GM23338 (cell line): ENCODE measurements at regions not wholly inside any gene's neighbourhood (a gene's known extent, or its start where the extent isn't known, plus 50 kb on each side); places are given as distances from the start of the nearest gene placed in this dataset.

Source experiments
- ATAC-seq: fragments of 200-7000 bp; cut with Tn5 transposase; 3 replicates; pipeline ENCODE4 v1.9.1; 2020
- DNase-seq: peaks from one replicate; pipeline ENCODE4 v3.0.0-alpha.2; 2015; ENCODE audit warnings: low spot score
- H2AFZ ChIP-seq: fragments of 200-600 bp; sonication (generic); 2 replicates; pipeline ENCODE4 v1.8.0; 2016; ENCODE audit warnings: antibody characterized with exemption, mild to moderate bottlenecking, moderate library complexity
- H3F3A ChIP-seq: fragments of 200-600 bp; sonication (generic); replicated peaks from 2 replicates; pipeline ENCODE4 v1.8.0; 2017; ENCODE audit warnings: antibody characterized with exemption, mixed run types, low read depth
- H3K27ac ChIP-seq: fragments of 200-600 bp; sonication (generic); 2 replicates; pipeline ENCODE4 v1.6.1; 2016; ENCODE audit warnings: low read depth
- H3K27me3 ChIP-seq: fragments of 200-600 bp; sonication (generic); 2 replicates; pipeline ENCODE4 v1.8.0; 2016; ENCODE audit warnings: mild to moderate bottlenecking, mixed run types, moderate library complexity; ENCODE audit not compliant: insufficient read depth
- H3K36me3 ChIP-seq: fragments of 200-600 bp; sonication (generic); 2 replicates; pipeline ENCODE4 v1.8.0; 2016; ENCODE audit warnings: mild to moderate bottlenecking; ENCODE audit not compliant: insufficient read depth
- H3K4me1 ChIP-seq: fragments of 200-600 bp; sonication (generic); 2 replicates; pipeline ENCODE4 v1.8.0; 2016; ENCODE audit warnings: mild to moderate bottlenecking, moderate library complexity; ENCODE audit not compliant: insufficient read depth
- H3K4me2 ChIP-seq: fragments of 200-600 bp; sonication (generic); 2 replicates; pipeline ENCODE4 v1.7.1; 2017; ENCODE audit warnings: mixed run types
- H3K4me3 ChIP-seq: fragments of 200-600 bp; sonication (generic); 2 replicates; pipeline ENCODE4 v1.6.1; 2016; ENCODE audit warnings: mixed run types
- H3K79me2 ChIP-seq: fragments of 200-600 bp; sonication (generic); replicated peaks from 2 replicates; pipeline ENCODE4 v1.8.0; 2017; ENCODE audit warnings: mild to moderate bottlenecking; ENCODE audit not compliant: insufficient read depth
- H3K9me2 ChIP-seq: fragments of 200-600 bp; sonication (generic); 2 replicates; pipeline ENCODE4 v1.8.0; 2017; ENCODE audit not compliant: insufficient read depth
- H4K20me1 ChIP-seq: fragments of 200-600 bp; sonication (generic); replicated peaks from 2 replicates; pipeline ENCODE4 v1.8.0; 2017; ENCODE audit warnings: mild to moderate bottlenecking; ENCODE audit not compliant: insufficient read depth
- H3K27ac Mint-ChIP-seq: 2 replicates; pipeline ENCODE4 v1.8.0; 2020; ENCODE audit warnings: inconsistent platforms, mild to moderate bottlenecking, moderate library complexity, mixed read lengths
- H3K27me3 Mint-ChIP-seq: 3 replicates; pipeline ENCODE4 v1.8.0; 2022; ENCODE audit warnings: low read depth, mild to moderate bottlenecking, moderate library complexity, mixed read lengths, inconsistent platforms; ENCODE audit not compliant: insufficient read depth, poor library complexity
- H3K36me3 Mint-ChIP-seq: 3 replicates; pipeline ENCODE4 v1.8.0; 2021; ENCODE audit warnings: low read depth, mild to moderate bottlenecking, inconsistent platforms, moderate library complexity, mixed read lengths
- H3K4me1 Mint-ChIP-seq: 3 replicates; pipeline ENCODE4 v1.8.0; 2020; ENCODE audit warnings: mild to moderate bottlenecking, inconsistent platforms, mixed read lengths
- H3K4me3 Mint-ChIP-seq: 3 replicates; pipeline ENCODE4 v1.8.0; 2021; ENCODE audit warnings: moderate library complexity, mild to moderate bottlenecking, inconsistent platforms, mixed read lengths
- H3K9me3 Mint-ChIP-seq: 3 replicates; pipeline ENCODE4 v1.8.0; 2020; ENCODE audit warnings: moderate library complexity, mild to moderate bottlenecking, inconsistent platforms, mixed read lengths
- CREB1 ChIP-seq: fragments of 250-450 bp; sonication (Bioruptor Pico); IDR thresholded peaks from 2 replicates; pipeline ENCODE4 v1.5.0; 2020; ENCODE audit warnings: low read depth, mild to moderate bottlenecking, moderate library complexity
- CTCF ChIP-seq, 2 experiments: fragments of 200-600 bp in 1 of 2; sonication (generic) in 1 of 2; conservative IDR thresholded peaks; 2 replicates each; pipeline versions ENCODE4 v1.5.1 to v1.6.1; 2016 to 2017; ENCODE audit warnings: antibody characterized with exemption in 2 of 2, low read depth in 2 of 2, mild to moderate bottlenecking in 2 of 2, moderate library complexity in 1 of 2
- EZH2 ChIP-seq: fragments of 200-600 bp; sonication (generic); IDR thresholded peaks from one replicate; pipeline ENCODE4 v1.8.0; 2017; ENCODE audit warnings: antibody characterized with exemption, mild to moderate bottlenecking, low read depth; ENCODE audit not compliant: unreplicated experiment
- EZH2phosphoT487 ChIP-seq: fragments of 200-600 bp; sonication (generic); IDR thresholded peaks from one replicate; pipeline ENCODE4 v1.8.1; 2018; ENCODE audit warnings: antibody characterized with exemption; ENCODE audit not compliant: unreplicated experiment
- JUNB ChIP-seq: IDR thresholded peaks from one replicate; pipeline ENCODE4 v1.6.1; 2016; ENCODE audit warnings: antibody characterized with exemption; ENCODE audit not compliant: unreplicated experiment
- NANOG ChIP-seq: IDR thresholded peaks from 2 replicates; pipeline ENCODE4 v1.6.1; 2016; ENCODE audit warnings: antibody characterized with exemption, borderline replicate concordance
- POLR2AphosphoS5 ChIP-seq: IDR thresholded peaks from 2 replicates; pipeline ENCODE4 v1.6.1; 2016; ENCODE audit warnings: antibody characterized with exemption, low read depth
- ZNF114 ChIP-seq: fragments of 250-450 bp; sonication (Bioruptor Pico); IDR thresholded peaks from 2 replicates; pipeline ENCODE4 v1.5.0; 2020; ENCODE audit warnings: mild to moderate bottlenecking, moderate library complexity
- ZNF331 ChIP-seq: fragments of 250-450 bp; sonication (Bioruptor Pico); IDR thresholded peaks from 2 replicates; pipeline ENCODE4 v1.5.0; 2020; ENCODE audit warnings: low read depth, mild to moderate bottlenecking, moderate library complexity
- TF ChIP-seq, protein P1 (sequence below): fragments of 250-450 bp; sonication (Bioruptor Pico); IDR thresholded peaks from 2 replicates; pipeline ENCODE4 v1.5.0; 2020; ENCODE audit warnings: mild to moderate bottlenecking, moderate library complexity
- TF ChIP-seq, protein P2 (sequence below): IDR thresholded peaks from 2 replicates; pipeline ENCODE4 v1.6.1; 2016; ENCODE audit warnings: antibody characterized with exemption

DNA sequence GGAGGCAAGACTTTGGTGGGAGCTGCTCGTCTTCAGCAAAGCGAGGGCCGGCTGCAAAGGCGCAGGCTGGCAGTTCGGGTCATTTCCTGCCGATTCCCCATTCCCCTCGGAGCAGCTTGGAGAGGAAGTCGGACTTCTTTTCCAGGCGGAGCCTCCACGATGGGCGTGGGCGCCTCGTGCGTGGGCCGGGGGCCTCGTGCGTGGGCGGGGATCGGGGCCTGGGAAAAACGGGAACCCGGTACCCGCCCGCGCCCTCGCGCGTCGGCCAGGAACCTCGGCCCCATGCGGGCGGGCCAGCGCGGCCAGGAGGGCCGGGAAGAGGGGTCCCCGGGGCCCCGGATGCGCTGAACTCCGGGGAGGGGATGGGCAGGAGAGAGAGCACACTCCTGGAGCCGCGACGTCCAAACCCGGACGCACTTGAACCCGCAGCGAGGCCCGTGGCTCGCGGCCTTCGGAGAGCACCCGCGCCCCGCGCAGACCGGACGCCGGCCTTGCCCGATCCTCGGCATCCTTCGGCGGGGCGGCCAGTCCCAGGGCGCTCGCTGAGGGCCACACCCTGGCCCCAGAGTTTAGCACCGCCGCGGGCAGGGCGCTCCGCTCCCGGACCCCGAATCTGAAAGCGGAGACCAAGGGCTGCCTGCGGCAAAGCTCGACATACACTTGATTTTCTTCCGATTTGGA, 368.4 kb downstream of the MTX2 start:
- no peaks in the 10 kb centered on the region for H3F3A ChIP-seq
- no peaks in the 10 kb centered on the region for H3K79me2 ChIP-seq
- H3K4me3 ChIP-seq = peak overlapping the region; percentile 65
- Mint-ChIP-seq H3K4me3 (peak overlapping the region; percentile 71), H3K4me1 (peaks cover 8% of the 10 kb centered on the region; the same call in 2 of the 3 replicates), H3K27me3 (peaks cover 29% of the 10 kb centered on the region), H3K9me3 (no peaks in the 10 kb centered on the region), H3K36me3 (no peaks in the 10 kb centered on the region), H3K27ac (no peak overlapping the region)
- peaks cover 23% of the 10 kb centered on the region for H3K4me1 ChIP-seq
- ATAC-seq (peak; percentile 88), DNase-seq (peak; percentile 74)
- H3K27me3 ChIP-seq = peaks cover 75% of the 10 kb centered on the region
- no peaks in the 10 kb centered on the region for H4K20me1 ChIP-seq
- TF ChIP-seq JUNB (no peak), EZH2phosphoT487 (peak; percentile 19), CREB1 (CRISPR knock-in tag) (no peak), EZH2 (peak; percentile 37)
- H3K27ac ChIP-seq = no peak overlapping the region
- peak overlapping the region; percentile 97 for H2AFZ ChIP-seq
- H3K36me3 ChIP-seq = no peaks in the 10 kb centered on the region
- peak overlapping the region; percentile 83 for H3K4me2 ChIP-seq
- no peaks in the 10 kb centered on the region for H3K9me2 ChIP-seq

DNA sequence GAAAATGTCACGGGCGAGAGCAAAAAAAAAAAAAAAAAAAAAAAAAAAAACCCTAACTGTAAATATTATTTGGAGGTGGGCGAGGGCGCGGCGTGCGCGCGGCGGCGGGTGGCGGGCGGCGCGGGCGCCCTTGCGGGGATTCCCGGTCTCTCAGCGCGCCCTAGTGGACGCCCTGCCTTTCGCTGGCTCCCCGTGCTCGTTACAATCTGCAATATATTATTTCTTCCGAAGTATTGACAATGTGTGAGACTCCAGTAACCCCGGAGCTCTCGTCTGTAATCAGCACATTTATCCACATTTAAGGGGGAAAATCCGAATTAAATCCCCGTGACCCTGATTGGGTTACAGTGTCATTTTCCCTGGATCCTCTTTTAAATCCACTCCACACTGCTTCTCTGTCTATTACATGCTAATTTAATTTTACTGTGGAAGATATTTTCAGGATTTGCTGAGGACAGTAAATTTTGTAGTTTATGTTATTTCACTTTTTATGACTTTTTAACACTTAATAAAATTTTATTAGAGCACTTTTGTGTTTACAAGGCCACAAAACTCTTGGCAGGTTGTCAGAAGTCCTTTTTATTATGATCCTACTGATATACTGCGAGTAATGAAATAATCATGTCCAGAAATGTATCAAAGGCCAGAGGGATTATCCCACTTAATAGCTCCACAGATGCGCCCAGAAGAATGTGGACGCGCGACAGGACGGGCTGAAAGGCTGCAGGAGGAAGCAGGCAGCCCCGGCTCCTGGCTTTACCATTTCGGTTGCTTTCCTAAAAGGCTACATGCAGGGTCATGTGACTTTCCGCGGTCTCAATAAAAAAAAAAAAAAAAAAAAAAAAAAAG, 369.1 kb downstream of the MTX2 start:
- ATAC-seq (peak; percentile 82), DNase-seq (peak; percentile 74)
- H3K4me2 ChIP-seq = peak overlapping the region; percentile 83
- peak overlapping the region; percentile 65 for H3K4me3 ChIP-seq
- H4K20me1 ChIP-seq = no peaks in the 10 kb centered on the region
- H3K4me1 ChIP-seq = peaks cover 25% of the 10 kb centered on the region
- H3K9me3 Mint-ChIP-seq = no peaks in the 10 kb centered on the region
- H3K4me1 Mint-ChIP-seq = peaks cover 10% of the 10 kb centered on the region; the same call in 2 of the 3 replicates
- H3K79me2 ChIP-seq = no peaks in the 10 kb centered on the region
- no peaks in the 10 kb centered on the region for H3K9me2 ChIP-seq
- peaks cover 29% of the 10 kb centered on the region for H3K27me3 Mint-ChIP-seq
- no peak overlapping the region for H3K27ac ChIP-seq
- no peak overlapping the region for H2AFZ ChIP-seq
- H3K4me3 Mint-ChIP-seq = peak overlapping the region; percentile 71
- no peaks in the 10 kb centered on the region for H3K36me3 ChIP-seq
- no peak overlapping the region for H3K27ac Mint-ChIP-seq
- no peaks in the 10 kb centered on the region for H3K36me3 Mint-ChIP-seq
- no peaks in the 10 kb centered on the region for H3F3A ChIP-seq
- H3K27me3 ChIP-seq = peaks cover 75% of the 10 kb centered on the region
- no peak for TF ChIP-seq ZNF114 (CRISPR knock-in tag)
- no peak for TF ChIP-seq CREB1 (CRISPR knock-in tag)
- TF ChIP-seq JUNB = no peak
- TF ChIP-seq, protein P1, sequence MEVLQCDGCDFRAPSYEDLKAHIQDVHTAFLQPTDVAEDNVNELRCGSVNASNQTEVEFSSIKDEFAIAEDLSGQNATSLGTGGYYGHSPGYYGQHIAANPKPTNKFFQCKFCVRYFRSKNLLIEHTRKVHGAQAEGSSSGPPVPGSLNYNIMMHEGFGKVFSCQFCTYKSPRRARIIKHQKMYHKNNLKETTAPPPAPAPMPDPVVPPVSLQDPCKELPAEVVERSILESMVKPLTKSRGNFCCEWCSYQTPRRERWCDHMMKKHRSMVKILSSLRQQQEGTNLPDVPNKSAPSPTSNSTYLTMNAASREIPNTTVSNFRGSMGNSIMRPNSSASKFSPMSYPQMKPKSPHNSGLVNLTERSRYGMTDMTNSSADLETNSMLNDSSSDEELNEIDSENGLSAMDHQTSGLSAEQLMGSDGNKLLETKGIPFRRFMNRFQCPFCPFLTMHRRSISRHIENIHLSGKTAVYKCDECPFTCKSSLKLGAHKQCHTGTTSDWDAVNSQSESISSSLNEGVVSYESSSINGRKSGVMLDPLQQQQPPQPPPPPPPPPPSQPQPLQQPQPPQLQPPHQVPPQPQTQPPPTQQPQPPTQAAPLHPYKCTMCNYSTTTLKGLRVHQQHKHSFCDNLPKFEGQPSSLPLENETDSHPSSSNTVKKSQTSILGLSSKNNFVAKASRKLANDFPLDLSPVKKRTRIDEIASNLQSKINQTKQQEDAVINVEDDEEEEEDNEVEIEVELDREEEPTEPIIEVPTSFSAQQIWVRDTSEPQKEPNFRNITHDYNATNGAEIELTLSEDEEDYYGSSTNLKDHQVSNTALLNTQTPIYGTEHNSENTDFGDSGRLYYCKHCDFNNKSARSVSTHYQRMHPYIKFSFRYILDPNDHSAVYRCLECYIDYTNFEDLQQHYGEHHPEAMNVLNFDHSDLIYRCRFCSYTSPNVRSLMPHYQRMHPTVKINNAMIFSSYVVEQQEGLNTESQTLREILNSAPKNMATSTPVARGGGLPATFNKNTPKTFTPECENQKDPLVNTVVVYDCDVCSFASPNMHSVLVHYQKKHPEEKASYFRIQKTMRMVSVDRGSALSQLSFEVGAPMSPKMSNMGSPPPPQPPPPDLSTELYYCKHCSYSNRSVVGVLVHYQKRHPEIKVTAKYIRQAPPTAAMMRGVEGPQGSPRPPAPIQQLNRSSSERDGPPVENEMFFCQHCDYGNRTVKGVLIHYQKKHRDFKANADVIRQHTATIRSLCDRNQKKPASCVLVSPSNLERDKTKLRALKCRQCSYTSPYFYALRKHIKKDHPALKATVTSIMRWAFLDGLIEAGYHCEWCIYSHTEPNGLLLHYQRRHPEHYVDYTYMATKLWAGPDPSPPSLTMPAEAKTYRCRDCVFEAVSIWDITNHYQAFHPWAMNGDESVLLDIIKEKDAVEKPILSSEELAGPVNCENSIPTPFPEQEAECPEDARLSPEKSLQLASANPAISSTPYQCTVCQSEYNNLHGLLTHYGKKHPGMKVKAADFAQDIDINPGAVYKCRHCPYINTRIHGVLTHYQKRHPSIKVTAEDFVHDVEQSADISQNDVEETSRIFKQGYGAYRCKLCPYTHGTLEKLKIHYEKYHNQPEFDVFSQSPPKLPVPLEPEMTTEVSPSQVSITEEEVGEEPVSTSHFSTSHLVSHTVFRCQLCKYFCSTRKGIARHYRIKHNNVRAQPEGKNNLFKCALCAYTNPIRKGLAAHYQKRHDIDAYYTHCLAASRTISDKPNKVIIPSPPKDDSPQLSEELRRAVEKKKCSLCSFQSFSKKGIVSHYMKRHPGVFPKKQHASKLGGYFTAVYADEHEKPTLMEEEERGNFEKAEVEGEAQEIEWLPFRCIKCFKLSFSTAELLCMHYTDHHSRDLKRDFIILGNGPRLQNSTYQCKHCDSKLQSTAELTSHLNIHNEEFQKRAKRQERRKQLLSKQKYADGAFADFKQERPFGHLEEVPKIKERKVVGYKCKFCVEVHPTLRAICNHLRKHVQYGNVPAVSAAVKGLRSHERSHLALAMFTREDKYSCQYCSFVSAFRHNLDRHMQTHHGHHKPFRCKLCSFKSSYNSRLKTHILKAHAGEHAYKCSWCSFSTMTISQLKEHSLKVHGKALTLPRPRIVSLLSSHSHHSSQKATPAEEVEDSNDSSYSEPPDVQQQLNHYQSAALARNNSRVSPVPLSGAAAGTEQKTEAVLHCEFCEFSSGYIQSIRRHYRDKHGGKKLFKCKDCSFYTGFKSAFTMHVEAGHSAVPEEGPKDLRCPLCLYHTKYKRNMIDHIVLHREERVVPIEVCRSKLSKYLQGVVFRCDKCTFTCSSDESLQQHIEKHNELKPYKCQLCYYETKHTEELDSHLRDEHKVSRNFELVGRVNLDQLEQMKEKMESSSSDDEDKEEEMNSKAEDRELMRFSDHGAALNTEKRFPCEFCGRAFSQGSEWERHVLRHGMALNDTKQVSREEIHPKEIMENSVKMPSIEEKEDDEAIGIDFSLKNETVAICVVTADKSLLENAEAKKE (CRISPR knock-in tag) = no peak
- no peak for TF ChIP-seq POLR2AphosphoS5
- TF ChIP-seq, protein P2, sequence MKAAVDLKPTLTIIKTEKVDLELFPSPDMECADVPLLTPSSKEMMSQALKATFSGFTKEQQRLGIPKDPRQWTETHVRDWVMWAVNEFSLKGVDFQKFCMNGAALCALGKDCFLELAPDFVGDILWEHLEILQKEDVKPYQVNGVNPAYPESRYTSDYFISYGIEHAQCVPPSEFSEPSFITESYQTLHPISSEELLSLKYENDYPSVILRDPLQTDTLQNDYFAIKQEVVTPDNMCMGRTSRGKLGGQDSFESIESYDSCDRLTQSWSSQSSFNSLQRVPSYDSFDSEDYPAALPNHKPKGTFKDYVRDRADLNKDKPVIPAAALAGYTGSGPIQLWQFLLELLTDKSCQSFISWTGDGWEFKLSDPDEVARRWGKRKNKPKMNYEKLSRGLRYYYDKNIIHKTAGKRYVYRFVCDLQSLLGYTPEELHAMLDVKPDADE = no peak
- no peak for TF ChIP-seq ZNF331 (CRISPR knock-in tag)
- peak; percentile 69 to 87 for TF ChIP-seq CTCF (conservative IDR thresholded peaks at IDR 0.05; ENCODE audit: low read depth in 2 of 2)
- TF ChIP-seq EZH2 = peak; percentile 77
- no peak for TF ChIP-seq NANOG
